HuH-7 (cell line): ENCODE measurements at regions not wholly inside any gene's neighbourhood (a gene's known extent, or its start where the extent isn't known, plus 50 kb on each side); places are given as distances from the start of the nearest gene placed in this dataset.

Experiments used
- DNase-seq: peaks from one replicate; pipeline ENCODE4 v3.0.0; 2011; ENCODE audit warnings: low spot score

- peak; percentile 13 for DNase-seq
Measured at GRCh38 chr2:219998714-219999227, 371.3 kb downstream of the SLC4A3 start.

GRCh38 chr2:220000080-220000479 is 372.6 kb downstream of the SLC4A3 start:
- DNase-seq = no peak

- no peak for DNase-seq
Measured at GRCh38 chr2:220000586-220000985, 373.2 kb downstream of the SLC4A3 start.

- DNase-seq = no peak
Measured at GRCh38 chr2:220001751-220002150, 374.3 kb downstream of the SLC4A3 start.

- DNase-seq = no peak
Measured at GRCh38 chr2:220002251-220002650, 374.8 kb downstream of the SLC4A3 start.

- no peak for DNase-seq
Measured at GRCh38 chr2:220002699-220003098, 375.3 kb downstream of the SLC4A3 start.

- no peak for DNase-seq
Measured at GRCh38 chr2:220005362-220005761, 377.9 kb downstream of the SLC4A3 start.

GRCh38 chr2:220006152-220006621 is 378.8 kb downstream of the SLC4A3 start:
- DNase-seq = no peak

GRCh38 chr2:220011859-220012258 is 384.4 kb downstream of the SLC4A3 start:
- DNase-seq = no peak

GRCh38 chr2:220014961-220015360 is 387.5 kb downstream of the SLC4A3 start:
- no peak for DNase-seq

GRCh38 chr2:220015576-220015975 is 388.1 kb downstream of the SLC4A3 start:
- no peak for DNase-seq

- no peak for DNase-seq
Measured at GRCh38 chr2:220025207-220025606, 397.8 kb downstream of the SLC4A3 start.

- no peak for DNase-seq
Measured at GRCh38 chr2:220029013-220029412, 401.6 kb downstream of the SLC4A3 start.

- no peak for DNase-seq
Measured at GRCh38 chr2:220033546-220033945, 406.1 kb downstream of the SLC4A3 start.

- DNase-seq = no peak
Measured at GRCh38 chr2:220034426-220035130, 407.1 kb downstream of the SLC4A3 start.

GRCh38 chr2:220036431-220036830 is 409.0 kb downstream of the SLC4A3 start:
- no peak for DNase-seq

- no peak for DNase-seq
Measured at GRCh38 chr2:220040346-220040745, 412.9 kb downstream of the SLC4A3 start.

GRCh38 chr2:220041447-220041846 is 414.0 kb downstream of the SLC4A3 start:
- DNase-seq = no peak

- DNase-seq = no peak
Measured at GRCh38 chr2:220043155-220043989, 415.9 kb downstream of the SLC4A3 start.

GRCh38 chr2:220043990-220044335 is 416.5 kb downstream of the SLC4A3 start:
- no peak for DNase-seq

- DNase-seq = no peak
Measured at GRCh38 chr2:220044383-220044782, 417.0 kb downstream of the SLC4A3 start.

GRCh38 chr2:220046507-220046906 is 419.1 kb downstream of the SLC4A3 start:
- no peak for DNase-seq

GRCh38 chr2:220051716-220052115 is 424.3 kb downstream of the SLC4A3 start:
- no peak for DNase-seq
